ENCODE measurements at regions not wholly inside any gene's neighbourhood (a gene's known extent, or its start where the extent isn't known, plus 50 kb on each side); places are given as distances from the start of the nearest gene placed in this dataset.

DNA sequence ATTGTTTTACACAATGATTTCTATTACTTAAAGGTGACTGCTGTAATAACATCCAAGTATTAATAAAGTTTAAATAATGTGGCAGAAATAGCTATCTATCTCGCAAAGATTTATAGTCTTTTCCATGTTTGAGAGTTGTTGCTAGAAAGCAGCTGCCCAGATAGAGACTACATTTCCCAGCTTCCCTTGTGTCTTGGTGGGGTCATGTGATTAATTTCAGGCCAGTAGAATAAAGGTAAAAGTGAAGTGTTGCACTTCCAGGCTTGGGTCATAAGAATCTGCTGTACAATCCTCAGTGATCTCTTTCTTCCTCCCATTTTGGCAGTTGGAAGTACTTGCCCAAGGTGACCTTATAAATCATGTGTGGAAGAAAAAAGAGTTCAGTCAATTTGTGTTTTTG is 449.7 kb upstream of the USP15 start:
- no peak overlapping the region for H3K9ac ChIP-seq (ENCODE audit: low read depth, low read length, poor library complexity, severe bottlenecking)
- no peaks in the 10 kb centered on the region for H4K20me1 ChIP-seq (ENCODE audit: insufficient read depth, low read length, poor library complexity, severe bottlenecking)
- no peak overlapping the region for H2AFZ ChIP-seq (ENCODE audit: low read length)
- H3K4me1 ChIP-seq (ENCODE audit: insufficient read depth, low read length, poor library complexity, severe bottlenecking) = no peaks in the 10 kb centered on the region
- H3K79me2 ChIP-seq (ENCODE audit: insufficient read depth, low read length) = no peaks in the 10 kb centered on the region
- H3K27me3 ChIP-seq (ENCODE audit: insufficient read depth, low read length, poor library complexity, severe bottlenecking) = no peaks in the 10 kb centered on the region
- H3K9me2 ChIP-seq (replicated peaks; ENCODE audit: low read depth, low read length) = no peaks in the 10 kb centered on the region
- no peaks in the 10 kb centered on the region for H3F3A ChIP-seq (ENCODE audit: low read depth)
- H3K36me3 ChIP-seq (ENCODE audit: insufficient read depth, low read length) = no peaks in the 10 kb centered on the region
- H3K4me3 ChIP-seq (ENCODE audit: low read length, poor library complexity, severe bottlenecking) = no peak overlapping the region
- no peak overlapping the region for H3K4me2 ChIP-seq (ENCODE audit: low read depth, low read length, poor library complexity, severe bottlenecking)
- TF ChIP-seq EZH2phosphoT487 (IDR thresholded peaks at IDR 0.05; ENCODE audit: borderline replicate concordance) = no peak
- TF ChIP-seq, protein P1, sequence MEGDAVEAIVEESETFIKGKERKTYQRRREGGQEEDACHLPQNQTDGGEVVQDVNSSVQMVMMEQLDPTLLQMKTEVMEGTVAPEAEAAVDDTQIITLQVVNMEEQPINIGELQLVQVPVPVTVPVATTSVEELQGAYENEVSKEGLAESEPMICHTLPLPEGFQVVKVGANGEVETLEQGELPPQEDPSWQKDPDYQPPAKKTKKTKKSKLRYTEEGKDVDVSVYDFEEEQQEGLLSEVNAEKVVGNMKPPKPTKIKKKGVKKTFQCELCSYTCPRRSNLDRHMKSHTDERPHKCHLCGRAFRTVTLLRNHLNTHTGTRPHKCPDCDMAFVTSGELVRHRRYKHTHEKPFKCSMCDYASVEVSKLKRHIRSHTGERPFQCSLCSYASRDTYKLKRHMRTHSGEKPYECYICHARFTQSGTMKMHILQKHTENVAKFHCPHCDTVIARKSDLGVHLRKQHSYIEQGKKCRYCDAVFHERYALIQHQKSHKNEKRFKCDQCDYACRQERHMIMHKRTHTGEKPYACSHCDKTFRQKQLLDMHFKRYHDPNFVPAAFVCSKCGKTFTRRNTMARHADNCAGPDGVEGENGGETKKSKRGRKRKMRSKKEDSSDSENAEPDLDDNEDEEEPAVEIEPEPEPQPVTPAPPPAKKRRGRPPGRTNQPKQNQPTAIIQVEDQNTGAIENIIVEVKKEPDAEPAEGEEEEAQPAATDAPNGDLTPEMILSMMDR (conservative IDR thresholded peaks at IDR 0.05; ENCODE audit: low read length) = no peak
- H3K9me3 ChIP-seq (ENCODE audit: insufficient read depth, low read depth, low read length) = no peaks in the 10 kb centered on the region

DNA sequence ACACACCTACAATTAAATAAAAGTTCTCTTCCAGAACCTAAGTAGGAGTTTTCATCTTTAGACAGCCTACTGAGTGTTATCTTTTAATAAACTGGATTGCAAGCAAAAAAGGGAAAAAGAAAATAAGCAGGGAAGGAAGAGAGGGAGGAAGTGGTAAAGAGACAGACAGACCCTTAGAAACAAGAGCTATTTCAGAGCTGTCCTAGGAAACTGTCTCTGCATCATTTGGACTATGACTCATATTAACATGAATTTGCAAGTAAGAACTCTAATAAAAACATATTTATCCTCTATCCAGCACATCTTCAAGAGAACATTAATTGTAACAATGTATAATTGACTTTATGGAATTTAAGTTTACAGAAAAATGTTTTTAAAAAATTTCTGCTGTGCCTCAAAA is 438.8 kb upstream of the USP15 start:
- Histone ChIP-seq H4K20me1 (ENCODE audit: insufficient read depth, low read length, poor library complexity, severe bottlenecking) (no peaks in the 10 kb centered on the region), H3F3A (ENCODE audit: low read depth) (no peaks in the 10 kb centered on the region), H3K9me2 (replicated peaks; ENCODE audit: low read depth, low read length) (no peaks in the 10 kb centered on the region), H3K36me3 (ENCODE audit: insufficient read depth, low read length) (no peaks in the 10 kb centered on the region), H3K4me3 (ENCODE audit: low read length, poor library complexity, severe bottlenecking) (no peak overlapping the region), H3K9ac (ENCODE audit: low read depth, low read length, poor library complexity, severe bottlenecking) (no peak overlapping the region), H3K27me3 (ENCODE audit: insufficient read depth, low read length, poor library complexity, severe bottlenecking) (no peaks in the 10 kb centered on the region), H3K4me1 (ENCODE audit: insufficient read depth, low read length, poor library complexity, severe bottlenecking) (no peaks in the 10 kb centered on the region), H3K9me3 (ENCODE audit: insufficient read depth, low read depth, low read length) (no peaks in the 10 kb centered on the region), H2AFZ (ENCODE audit: low read length) (no peak overlapping the region), H3K4me2 (ENCODE audit: low read depth, low read length, poor library complexity, severe bottlenecking) (no peak overlapping the region), H3K79me2 (ENCODE audit: insufficient read depth, low read length) (no peaks in the 10 kb centered on the region)
- TF ChIP-seq, protein P1 (conservative IDR thresholded peaks at IDR 0.05; ENCODE audit: low read length) = no peak
- TF ChIP-seq EZH2phosphoT487 (IDR thresholded peaks at IDR 0.05; ENCODE audit: borderline replicate concordance) = no peak

DNA sequence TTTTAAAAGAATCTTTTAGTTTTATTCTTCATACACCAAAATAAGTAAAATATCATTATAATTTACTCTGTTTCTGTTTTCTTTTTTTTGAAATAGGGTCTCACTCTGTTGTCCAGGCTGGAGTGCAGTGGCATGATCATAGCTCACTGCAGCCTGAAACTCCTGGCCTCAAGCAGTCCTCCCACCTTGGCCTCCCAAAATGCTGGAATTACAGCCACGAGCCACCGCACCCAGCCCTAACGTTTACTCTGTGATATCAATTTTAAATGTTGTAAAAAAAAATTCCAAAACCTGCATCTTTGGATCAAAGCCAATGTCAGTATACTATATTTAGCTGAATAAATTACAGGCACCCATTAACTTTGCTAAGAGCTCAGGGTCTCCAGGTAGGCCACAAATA is 437.1 kb upstream of the USP15 start:
- Histone ChIP-seq H3K9ac (ENCODE audit: low read depth, low read length, poor library complexity, severe bottlenecking) (no peak overlapping the region), H4K20me1 (ENCODE audit: insufficient read depth, low read length, poor library complexity, severe bottlenecking) (no peaks in the 10 kb centered on the region), H3K9me2 (replicated peaks; ENCODE audit: low read depth, low read length) (no peaks in the 10 kb centered on the region), H2AFZ (ENCODE audit: low read length) (no peak overlapping the region), H3K4me1 (ENCODE audit: insufficient read depth, low read length, poor library complexity, severe bottlenecking) (no peaks in the 10 kb centered on the region), H3K36me3 (ENCODE audit: insufficient read depth, low read length) (no peaks in the 10 kb centered on the region), H3K27me3 (ENCODE audit: insufficient read depth, low read length, poor library complexity, severe bottlenecking) (no peaks in the 10 kb centered on the region), H3F3A (ENCODE audit: low read depth) (no peaks in the 10 kb centered on the region), H3K9me3 (ENCODE audit: insufficient read depth, low read depth, low read length) (no peaks in the 10 kb centered on the region), H3K4me3 (ENCODE audit: low read length, poor library complexity, severe bottlenecking) (no peak overlapping the region), H3K4me2 (ENCODE audit: low read depth, low read length, poor library complexity, severe bottlenecking) (no peak overlapping the region), H3K79me2 (ENCODE audit: insufficient read depth, low read length) (no peaks in the 10 kb centered on the region)
- no peak for TF ChIP-seq EZH2phosphoT487 (IDR thresholded peaks at IDR 0.05; ENCODE audit: borderline replicate concordance)
- TF ChIP-seq, protein P1 (conservative IDR thresholded peaks at IDR 0.05; ENCODE audit: low read length) = no peak

All from Loucy (cell line).